ENCODE measurements at regions not wholly inside any gene's neighbourhood (a gene's known extent, or its start where the extent isn't known, plus 50 kb on each side); places are given as distances from the start of the nearest gene placed in this dataset.

- no peaks in the 10 kb centered on the region for H3K36me3 ChIP-seq (ENCODE audit: control insufficient read depth in 2 of 2, extremely low read depth in 1 of 2, insufficient read depth in 2 of 2, low read length in 2 of 2)
- H3K27ac ChIP-seq (ENCODE audit: insufficient read depth, low read depth, low read length): no peak overlapping the region
- no peaks in the 10 kb centered on the region for H3K79me2 ChIP-seq (ENCODE audit: control insufficient read depth, insufficient read depth, low read length)
- H3K9ac ChIP-seq (replicated peaks; ENCODE audit: extremely low read depth, insufficient read depth, low read length): no peak overlapping the region
- H3K27me3 ChIP-seq (ENCODE audit: control insufficient read depth in 2 of 2, insufficient read depth in 2 of 2, low read length in 2 of 2): no peaks in the 10 kb centered on the region
- no peaks in the 10 kb centered on the region for H3K9me3 ChIP-seq (replicated peaks; ENCODE audit: control insufficient read depth, insufficient read depth, low read length)
- intact Hi-C loops (cut with micrococcal nuclease) (no loop called here), dilution Hi-C loops (cut with MboI; ENCODE audit: extremely low pct_ligation_motif_present, low sequenced_read_pairs) (no loop called here)
- BruUV-seq (replicated peaks): no TSS peak
- CTCF ChIA-PET: no interaction called here
- H3K4me1 ChIP-seq (ENCODE audit: control insufficient read depth, extremely low read depth, insufficient read depth, low read length): no peaks in the 10 kb centered on the region
- DNase-seq (ENCODE audit: low read depth, low spot score) (no peak), FAIRE-seq (no peak)
- H4K20me1 ChIP-seq (replicated peaks; ENCODE audit: control insufficient read depth, extremely low read depth, insufficient read depth, low read length): no peaks in the 10 kb centered on the region
- H3K9me1 ChIP-seq (replicated peaks; ENCODE audit: control insufficient read depth, extremely low read depth, insufficient read depth, low read length): no peaks in the 10 kb centered on the region
- no peak overlapping the region for H3K4me3 ChIP-seq (replicated peaks in 1 of 3; ENCODE audit: insufficient read depth in 1 of 3, low read depth in 1 of 3, low read length in 3 of 3)
- POLR2A ChIA-PET: no interaction called here
- TF ChIP-seq MYC (IDR thresholded peaks at IDR 0.05; ENCODE audit: low read depth, low read length): no peak
- TF ChIP-seq JUN (IDR thresholded peaks at IDR 0.05; ENCODE audit: borderline replicate concordance, insufficient read depth, insufficient read length, low read depth): no peak
- TF ChIP-seq POLR2AphosphoS5 (IDR thresholded peaks at IDR 0.05; ENCODE audit: insufficient read depth, low read depth, low read length): no peak
- no peak for TF ChIP-seq FOS (IDR thresholded peaks at IDR 0.05; ENCODE audit: borderline replicate concordance, insufficient read depth, low read length)
- TF ChIP-seq CTCF (IDR thresholded peaks at IDR 0.05; ENCODE audit: extremely low read depth in 1 of 2, insufficient read depth in 1 of 2, low read depth in 1 of 2, low read length in 2 of 2): no peak
- TF ChIP-seq MAX (IDR thresholded peaks at IDR 0.05; ENCODE audit: insufficient read depth, insufficient read length): no peak
- TF ChIP-seq EZH2 (IDR thresholded peaks at IDR 0.05; ENCODE audit: borderline replicate concordance, low read depth, low read length, severe bottlenecking): no peak
- H3K4me2 ChIP-seq (ENCODE audit: insufficient read depth, low read length): no peak overlapping the region
- no peak overlapping the region for H2AFZ ChIP-seq (ENCODE audit: low read depth, low read length)
Measured at GRCh38 chr18:40995529-40995928, 959.5 kb upstream of the PIK3C3 start.

Measured in endothelial cell of umbilical vein (primary cell).